Neuronal stem cell (in vitro differentiated cells): ENCODE measurements at regions not wholly inside any gene's neighbourhood (a gene's known extent, or its start where the extent isn't known, plus 50 kb on each side); places are given as distances from the start of the nearest gene placed in this dataset.

ENCODE experiments used
- DNase-seq: peaks from one replicate; pipeline ENCODE4 v3.0.0-alpha.2; 2013; ENCODE audit warnings: low spot score
- H2AFZ ChIP-seq: one replicate; pipeline ENCODE4 v1.6.1; 2013; ENCODE audit warnings: mild to moderate bottlenecking, low read length, inconsistent platforms
- H2AK5ac ChIP-seq: 2 replicates; pipeline ENCODE4 v1.6.1; 2013; ENCODE audit warnings: low read depth, mild to moderate bottlenecking, inconsistent platforms, low read length, moderate library complexity, mixed read lengths
- H2BK120ac ChIP-seq: 2 replicates; pipeline ENCODE4 v1.6.1; 2013; ENCODE audit warnings: low read depth, mild to moderate bottlenecking, inconsistent platforms, low read length, moderate library complexity, mixed read lengths
- H2BK12ac ChIP-seq: one replicate; pipeline ENCODE4 v1.6.1; 2013; ENCODE audit warnings: low read length, inconsistent platforms
- H2BK15ac ChIP-seq: 2 replicates; pipeline ENCODE4 v1.6.1; 2013; ENCODE audit warnings: mild to moderate bottlenecking, low read length, inconsistent platforms, mixed read lengths
- H2BK5ac ChIP-seq: one replicate; pipeline ENCODE4 v1.6.1; 2013; ENCODE audit warnings: inconsistent platforms, mild to moderate bottlenecking, low read length, moderate library complexity
- H3K14ac ChIP-seq: one replicate; pipeline ENCODE4 v1.6.1; 2013; ENCODE audit warnings: low read length, inconsistent platforms
- H3K18ac ChIP-seq: 2 replicates; pipeline ENCODE4 v1.6.1; 2013; ENCODE audit warnings: low read length, inconsistent platforms
- H3K23ac ChIP-seq: 2 replicates; pipeline ENCODE4 v1.6.1; 2013; ENCODE audit warnings: low read depth, mild to moderate bottlenecking, mixed read lengths, low read length, inconsistent platforms; ENCODE audit not compliant: poor library complexity
- H3K27ac ChIP-seq: replicated peaks from 3 replicates; pipeline ENCODE4 v1.5.1; 2013; ENCODE audit warnings: low read length, inconsistent platforms
- H3K27me3 ChIP-seq, 3 experiments: 2 replicates each; pipeline ENCODE4 v1.6.1; 2013; ENCODE audit warnings: low read length in 3 of 3, mild to moderate bottlenecking in 2 of 3, inconsistent platforms in 1 of 3, low read depth in 1 of 3, mixed read lengths in 1 of 3, moderate library complexity in 1 of 3; ENCODE audit not compliant: control insufficient read depth in 3 of 3, insufficient read depth in 3 of 3
- H3K36me3 ChIP-seq, 2 donors: replicated peaks in 1 of 2; 2 replicates each; pipeline ENCODE4 v1.6.1; 2013; ENCODE audit warnings: low read length in 2 of 2; ENCODE audit not compliant: control insufficient read depth in 2 of 2, insufficient read depth in 2 of 2
- H3K4ac ChIP-seq: 2 replicates; pipeline ENCODE4 v1.6.1; 2013; ENCODE audit warnings: inconsistent platforms, mild to moderate bottlenecking, low read length, moderate library complexity
- H3K4me1 ChIP-seq, 2 donors: 1 replicate in 1 of 2; 2 replicates in 1 of 2; pipeline ENCODE4 v1.6.1; 2013; ENCODE audit warnings: low read length in 2 of 2, low read depth in 1 of 2; ENCODE audit not compliant: control insufficient read depth in 2 of 2, insufficient read depth in 1 of 2
- H3K4me2 ChIP-seq: one replicate; pipeline ENCODE4 v1.6.1; 2013; ENCODE audit warnings: mild to moderate bottlenecking, low read length, inconsistent platforms; ENCODE audit not compliant: insufficient read depth, poor library complexity, severe bottlenecking
- H3K4me3 ChIP-seq, 2 donors: 2 replicates each; pipeline ENCODE4 v1.5.1; 2013; ENCODE audit warnings: low read length in 2 of 2, mild to moderate bottlenecking in 2 of 2, inconsistent platforms in 1 of 2, moderate library complexity in 1 of 2
- H3K79me1 ChIP-seq: one replicate; pipeline ENCODE4 v1.6.1; 2013; ENCODE audit warnings: low read depth, mild to moderate bottlenecking, inconsistent platforms, low read length, moderate library complexity
- H3K9ac ChIP-seq: one replicate; pipeline ENCODE4 v1.6.1; 2013; ENCODE audit warnings: mild to moderate bottlenecking, low read depth, low read length, inconsistent platforms; ENCODE audit not compliant: poor library complexity
- H3K9me3 ChIP-seq, 2 donors: replicated peaks in 1 of 2; 2 replicates each; pipeline versions ENCODE3 to v1.6.1; 2013; ENCODE audit warnings: low read length in 2 of 2, mild to moderate bottlenecking in 2 of 2, inconsistent platforms in 1 of 2, low read depth in 1 of 2, mixed read lengths in 1 of 2, moderate library complexity in 1 of 2; ENCODE audit not compliant: control insufficient read depth in 2 of 2, insufficient read depth in 1 of 2
- H4K8ac ChIP-seq: one replicate; pipeline ENCODE4 v1.6.1; 2013; ENCODE audit warnings: low read depth, mild to moderate bottlenecking, inconsistent platforms, low read length, moderate library complexity
- H4K91ac ChIP-seq: one replicate; pipeline ENCODE4 v1.6.1; 2013; ENCODE audit warnings: low read length, low read depth, mild to moderate bottlenecking, inconsistent platforms; ENCODE audit not compliant: poor library complexity
- WGBS, 2 donors: extraction: QIAGEN DNeasy Blood & Tissue Kit; methylation state at CpG; one replicate each; pipeline ENCODE4 v1.1.7; 2013; ENCODE audit warnings: missing lambda C conversion rate in 2 of 2, mixed read lengths in 1 of 2; ENCODE audit not compliant: insufficient read length in 2 of 2, insufficient replicate concordance in 1 of 2; ENCODE audit errors: extremely low coverage in 2 of 2; 5-methylcytosine and 5-hydroxymethylcytosine counted together

DNA sequence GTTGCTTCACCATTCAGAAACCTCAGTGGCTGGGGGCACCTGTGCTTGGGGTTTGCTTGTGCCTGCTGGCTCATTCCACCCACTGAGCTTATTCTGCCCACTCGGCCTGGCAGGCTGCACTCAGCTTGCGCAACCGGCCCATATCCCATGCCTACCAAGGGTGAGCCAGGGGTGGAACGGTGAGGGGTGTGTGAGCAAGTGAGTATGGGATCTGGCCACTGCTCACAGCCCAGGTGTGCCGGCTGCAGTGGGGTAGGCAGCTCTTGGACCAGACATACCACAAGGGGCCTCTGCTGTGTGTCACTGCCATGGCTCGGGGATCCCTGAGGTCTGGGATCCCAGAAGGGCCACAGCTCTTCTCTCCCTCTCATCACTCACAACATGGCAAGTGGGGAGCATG, 1000.5 kb upstream of the CRIM1 start:
- no peaks in the 10 kb centered on the region for H3K36me3 ChIP-seq
- peaks cover 0 to 10% of the 10 kb centered on the region in 2 donors for H3K9me3 ChIP-seq
- H3K4me2 ChIP-seq: no peak overlapping the region
- H2BK12ac ChIP-seq: no peak overlapping the region
- no peak overlapping the region for H2AK5ac ChIP-seq
- H3K18ac ChIP-seq: peak overlapping the region; percentile 1
- H2BK5ac ChIP-seq: no peak overlapping the region
- H3K9ac ChIP-seq: peak overlapping the region; percentile 32
- H3K79me1 ChIP-seq: peaks cover 1% of the 10 kb centered on the region
- no peak overlapping the region for H2BK15ac ChIP-seq
- no CpG with 5 or more reads among the region's 6 CpGs for WGBS, 2 donors
- no peak overlapping the region for H3K14ac ChIP-seq
- H4K8ac ChIP-seq: no peak overlapping the region
- no peaks in the 10 kb centered on the region for H3K27me3 ChIP-seq
- no peak for DNase-seq
- peak overlapping the region in 1 of 2 donors; percentile 33 for H3K4me3 ChIP-seq
- H4K91ac ChIP-seq: no peak overlapping the region
- H3K23ac ChIP-seq: no peak overlapping the region
- no peaks in the 10 kb centered on the region for H3K4me1 ChIP-seq
- no peak overlapping the region for H3K27ac ChIP-seq
- no peak overlapping the region for H2BK120ac ChIP-seq
- H3K4ac ChIP-seq: no peak overlapping the region
- no peak overlapping the region for H2AFZ ChIP-seq

DNA sequence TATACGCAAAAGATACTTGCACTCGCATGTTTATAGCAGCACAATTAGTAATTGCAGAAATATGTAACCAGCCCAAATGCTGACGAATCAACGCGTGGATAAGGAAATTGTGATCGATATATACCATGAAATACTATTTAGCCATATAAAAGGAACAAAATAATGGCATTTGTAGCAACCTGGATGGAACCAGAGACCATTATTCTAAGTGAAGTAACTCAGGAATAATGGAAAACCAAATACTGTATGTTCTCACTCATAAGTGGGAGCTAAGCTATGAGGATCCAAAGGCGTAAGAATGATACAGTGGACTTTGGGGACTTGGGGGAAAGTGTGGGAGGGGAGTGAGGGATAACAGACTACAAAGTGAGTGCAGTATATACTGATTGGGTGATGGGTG, 1008.0 kb upstream of the CRIM1 start:
- Histone ChIP-seq H4K8ac (no peak overlapping the region), H2AK5ac (no peak overlapping the region), H3K4ac (no peak overlapping the region), H2AFZ (no peak overlapping the region), H2BK15ac (no peak overlapping the region), H3K14ac (no peak overlapping the region), H3K36me3 (no peaks in the 10 kb centered on the region), H3K27ac (no peak overlapping the region), H2BK5ac (no peak overlapping the region), H3K23ac (no peak overlapping the region), H3K4me3 (no peak overlapping the region), H3K9ac (no peak overlapping the region), H4K91ac (no peak overlapping the region), H2BK12ac (no peak overlapping the region), H3K4me2 (no peak overlapping the region), H2BK120ac (no peak overlapping the region), H3K18ac (no peak overlapping the region), H3K27me3 (no peaks in the 10 kb centered on the region), H3K9me3 (no peaks in the 10 kb centered on the region), H3K4me1 (no peaks in the 10 kb centered on the region), H3K79me1 (no peaks in the 10 kb centered on the region)
- no CpG with 5 or more reads among the region's 7 CpGs for WGBS, 2 donors
- DNase-seq: no peak

DNA sequence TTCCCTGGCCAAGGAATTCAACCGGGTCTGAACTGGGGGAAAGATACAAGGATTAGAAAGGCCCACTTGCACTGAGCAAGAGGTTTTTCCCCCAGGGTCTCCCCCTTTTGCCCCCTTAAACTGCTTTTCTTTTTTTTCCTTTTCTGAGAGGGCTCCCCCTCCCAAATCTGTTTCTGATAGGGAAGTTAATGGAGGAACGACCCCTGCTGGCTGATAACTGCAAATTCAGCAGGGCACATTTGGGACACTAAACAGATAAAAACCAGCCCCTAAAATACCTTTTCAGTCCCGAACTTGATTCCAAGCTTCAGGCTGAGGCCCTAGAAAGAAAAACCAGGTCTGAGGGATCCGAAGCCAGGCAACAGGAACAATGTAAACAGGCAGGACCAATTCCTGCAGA, 1012.4 kb upstream of the CRIM1 start:
- Histone ChIP-seq H2BK120ac (no peak overlapping the region), H3K4me1 (no peaks in the 10 kb centered on the region), H3K9me3 (no peaks in the 10 kb centered on the region), H2BK15ac (no peak overlapping the region), H3K14ac (no peak overlapping the region), H3K27ac (no peak overlapping the region), H3K23ac (no peak overlapping the region), H2AK5ac (no peak overlapping the region), H2AFZ (no peak overlapping the region), H3K27me3 (no peaks in the 10 kb centered on the region), H3K4ac (no peak overlapping the region), H4K91ac (no peak overlapping the region), H3K4me3 (no peak overlapping the region), H3K36me3 (no peaks in the 10 kb centered on the region), H2BK5ac (no peak overlapping the region), H3K18ac (no peak overlapping the region), H3K9ac (no peak overlapping the region), H3K4me2 (no peak overlapping the region), H2BK12ac (no peak overlapping the region), H3K79me1 (no peaks in the 10 kb centered on the region), H4K8ac (no peak overlapping the region)
- no peak for DNase-seq
- WGBS, 2 donors: no CpG with 5 or more reads among the region's 4 CpGs

DNA sequence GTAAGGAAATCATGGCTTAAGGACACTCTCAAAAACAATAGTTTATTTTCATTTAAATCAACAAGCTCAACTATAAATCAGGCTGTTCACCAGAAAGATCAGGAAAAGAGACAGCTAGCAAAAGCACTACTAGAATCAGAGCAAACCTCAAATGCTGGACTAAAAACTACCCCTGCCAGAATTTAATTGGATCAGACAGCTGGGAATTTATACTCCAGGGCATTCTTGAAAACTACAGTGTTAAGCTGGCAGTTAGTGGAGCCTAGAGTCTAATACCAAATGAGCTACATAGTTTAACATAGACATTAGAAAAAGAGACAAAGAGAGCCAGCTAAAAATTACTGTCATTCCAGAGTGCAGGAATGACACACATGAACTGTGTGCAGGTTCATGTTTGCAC, 1016.4 kb upstream of the CRIM1 start:
- no peak overlapping the region for H2BK15ac ChIP-seq
- H2AK5ac ChIP-seq: no peak overlapping the region
- H3K27me3 ChIP-seq: no peaks in the 10 kb centered on the region
- no peaks in the 10 kb centered on the region for H3K36me3 ChIP-seq
- H2BK12ac ChIP-seq: no peak overlapping the region
- no peak overlapping the region for H3K23ac ChIP-seq
- H4K8ac ChIP-seq: no peak overlapping the region
- no peak overlapping the region for H4K91ac ChIP-seq
- H2BK120ac ChIP-seq: no peak overlapping the region
- no peak overlapping the region for H2BK5ac ChIP-seq
- no peak overlapping the region for H3K4me3 ChIP-seq
- H3K79me1 ChIP-seq: no peaks in the 10 kb centered on the region
- H3K4me2 ChIP-seq: no peak overlapping the region
- H3K18ac ChIP-seq: no peak overlapping the region
- H3K4ac ChIP-seq: no peak overlapping the region
- H3K9ac ChIP-seq: no peak overlapping the region
- no peak overlapping the region for H3K14ac ChIP-seq
- H3K9me3 ChIP-seq: no peaks in the 10 kb centered on the region
- H3K4me1 ChIP-seq: no peaks in the 10 kb centered on the region
- DNase-seq: no peak
- no peak overlapping the region for H2AFZ ChIP-seq
- no peak overlapping the region for H3K27ac ChIP-seq
